ENCODE measurements at regions not wholly inside any gene's neighbourhood (a gene's known extent, or its start where the extent isn't known, plus 50 kb on each side); places are given as distances from the start of the nearest gene placed in this dataset.
"Not testable (repeated sequence)": the region's sequence is repeated elsewhere in the genome, so short reads cannot be mapped to it uniquely, and the experiment has no call there.

- TF ChIP-seq CTCF, POLR2A (IDR thresholded peaks at IDR 0.05): not testable (repeated sequence)
Observed at GRCh38 chr16:85451142-85451541, 162.0 kb upstream of the GSE1 start.

Data from vagina (tissue), 2 donors.